Gastroesophageal sphincter (tissue), 4 donors: ENCODE measurements at regions not wholly inside any gene's neighbourhood (a gene's known extent, or its start where the extent isn't known, plus 50 kb on each side); places are given as distances from the start of the nearest gene placed in this dataset.

Experiments used
- ATAC-seq: fragments of 150-250 bp; one replicate; pipeline ENCODE4 v1.9.1; 2016; ENCODE audit warnings: mild to moderate bottlenecking, moderate library complexity
- H3K27ac ChIP-seq, 4 donors: fragments of 200-600 bp; sonication (generic) in 3 of 4; 1 replicate in 3 of 4; 2 replicates in 1 of 4; pipeline ENCODE4 v1.5.1; 2016 to 2019
- H3K27me3 ChIP-seq: fragments of 200-600 bp; sonication (generic); one replicate; pipeline ENCODE4 v1.5.1; 2019
- H3K36me3 ChIP-seq, 2 donors: fragments of 200-600 bp; sonication (generic); one replicate each; pipeline ENCODE4 v1.5.1; 2019; ENCODE audit warnings: control low read depth in 1 of 2
- H3K4me1 ChIP-seq, 3 donors: fragments of 200-600 bp; sonication (generic); 1 replicate in 2 of 3; 2 replicates in 1 of 3; pipeline ENCODE4 v1.5.1; 2016 to 2019; ENCODE audit warnings: control low read depth in 2 of 3
- H3K4me3 ChIP-seq, 2 donors: fragments of 200-600 bp; sonication (generic); one replicate each; pipeline ENCODE4 v1.5.1; 2019; ENCODE audit warnings: mild to moderate bottlenecking in 1 of 2, moderate library complexity in 1 of 2
- H3K9me3 ChIP-seq, 3 donors: fragments of 200-600 bp; sonication (generic); one replicate each; pipeline ENCODE4 v1.5.1; 2017 to 2019; ENCODE audit warnings: control low read depth in 2 of 3
- CTCF ChIP-seq, 4 experiments: fragments of 200-600 bp in 2 of 4; fragments of 450-650 bp in 2 of 4; sonication (generic) in 1 of 4; IDR thresholded peaks; one replicate each; pipeline ENCODE4 v1.5.1; 2017 to 2019; ENCODE audit warnings: antibody characterized with exemption in 4 of 4, mild to moderate bottlenecking in 2 of 4, moderate library complexity in 2 of 4
- EP300 ChIP-seq: sonication (generic); formaldehyde crosslinking; IDR thresholded peaks from one replicate; pipeline ENCODE4 v1.6.1; 2017; ENCODE audit warnings: antibody characterized with exemption, mild to moderate bottlenecking
- POLR2A ChIP-seq, 2 donors: fragments of 450-650 bp; IDR thresholded peaks; one replicate each; pipeline ENCODE4 v1.6.1; 2017; ENCODE audit warnings: antibody characterized with exemption in 2 of 2, mild to moderate bottlenecking in 2 of 2, moderate library complexity in 1 of 2
- POLR2AphosphoS5 ChIP-seq: sonication (generic); formaldehyde crosslinking; IDR thresholded peaks from one replicate; pipeline ENCODE4 v1.6.1; 2017; ENCODE audit warnings: antibody characterized with exemption
- WGBS, 2 donors: methylation state at CpG; one replicate each; pipeline ENCODE4 v1.1.5; 2018; ENCODE audit warnings: low coverage in 1 of 2; 5-methylcytosine and 5-hydroxymethylcytosine counted together

- Histone ChIP-seq H3K4me1 (no peaks in the 10 kb centered on the region), H3K27ac (no peak overlapping the region), H3K4me3 (no peak overlapping the region), H3K27me3 (peaks cover 20% of the 10 kb centered on the region), H3K9me3 (no peaks in the 10 kb centered on the region), H3K36me3 (no peaks in the 10 kb centered on the region)
- TF ChIP-seq EP300 (no peak), POLR2AphosphoS5 (no peak), POLR2A (IDR thresholded peaks at IDR 0.05) (no peak), CTCF (IDR thresholded peaks at IDR 0.05) (no peak)
- no peak for ATAC-seq
- WGBS, 2 donors = 71 to 90% methylated on average over 2 of the region's 2 CpGs
These were observed 66.5 kb upstream of the KCNJ6 start for GRCh38 chr21:37982496-37983318.

- Histone ChIP-seq H3K4me3 (no peak overlapping the region), H3K4me1 (no peaks in the 10 kb centered on the region), H3K27ac (no peak overlapping the region), H3K36me3 (no peaks in the 10 kb centered on the region), H3K9me3 (no peaks in the 10 kb centered on the region), H3K27me3 (peaks cover 20% of the 10 kb centered on the region)
- TF ChIP-seq POLR2A (IDR thresholded peaks at IDR 0.05) = no peak
- TF ChIP-seq POLR2AphosphoS5 = no peak
- no peak for TF ChIP-seq CTCF (IDR thresholded peaks at IDR 0.05)
- no peak for TF ChIP-seq EP300
- ATAC-seq = no peak
- WGBS, 2 donors = 53 to 62% methylated on average over 5 of the region's 5 CpGs
These were observed 67.3 kb upstream of the KCNJ6 start for GRCh38 chr21:37983336-37984095.

GRCh38 chr21:37984416-37984815 is 68.2 kb upstream of the KCNJ6 start:
- Histone ChIP-seq H3K9me3 (no peaks in the 10 kb centered on the region), H3K27me3 (peaks cover 20% of the 10 kb centered on the region), H3K4me3 (no peak overlapping the region), H3K27ac (no peak overlapping the region), H3K36me3 (no peaks in the 10 kb centered on the region), H3K4me1 (no peaks in the 10 kb centered on the region)
- ATAC-seq = no peak
- no peak for TF ChIP-seq CTCF (IDR thresholded peaks at IDR 0.05)
- TF ChIP-seq POLR2AphosphoS5 = no peak
- TF ChIP-seq POLR2A (IDR thresholded peaks at IDR 0.05) = no peak
- TF ChIP-seq EP300 = no peak
- 85 to 89% methylated on average over 2 of the region's 2 CpGs for WGBS, 2 donors

DNA sequence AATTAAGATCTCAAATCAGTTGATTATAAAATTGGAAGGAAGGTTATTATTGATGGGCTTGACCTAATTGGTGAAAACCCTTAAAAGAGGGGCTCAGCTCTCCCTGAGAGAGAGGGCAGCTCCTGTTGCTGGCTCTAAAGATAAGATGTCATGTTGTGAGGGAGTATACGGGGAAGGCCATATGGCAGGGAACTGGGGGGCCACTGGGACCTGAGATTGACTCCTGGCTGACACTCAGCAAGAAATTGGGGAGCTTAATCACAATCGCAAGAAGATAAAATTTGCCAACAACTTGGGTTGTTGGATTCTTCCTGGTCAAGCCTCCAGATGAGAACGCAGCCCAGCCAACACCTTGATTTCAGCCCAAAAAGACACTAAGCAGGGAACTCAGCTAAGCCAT is 69.7 kb upstream of the KCNJ6 start:
- Histone ChIP-seq H3K36me3 (no peaks in the 10 kb centered on the region), H3K27ac (no peak overlapping the region), H3K4me1 (no peaks in the 10 kb centered on the region), H3K27me3 (peaks cover 20% of the 10 kb centered on the region), H3K4me3 (no peak overlapping the region), H3K9me3 (no peaks in the 10 kb centered on the region)
- 56 to 63% methylated on average over 3 of the region's 3 CpGs for WGBS, 2 donors
- no peak for TF ChIP-seq POLR2A (IDR thresholded peaks at IDR 0.05)
- no peak for TF ChIP-seq CTCF (IDR thresholded peaks at IDR 0.05)
- no peak for TF ChIP-seq POLR2AphosphoS5
- no peak for TF ChIP-seq EP300
- no peak for ATAC-seq
